Liver (tissue), 8 donors: ENCODE measurements at regions not wholly inside any gene's neighbourhood (a gene's known extent, or its start where the extent isn't known, plus 50 kb on each side); places are given as distances from the start of the nearest gene placed in this dataset.

Experiments
- DNase-seq: peaks from one replicate; pipeline ENCODE4 v3.0.0-alpha.2; 2017; ENCODE audit warnings: low spot score
- H3K27ac ChIP-seq, 2 donors: one replicate each; pipeline ENCODE4 v1.7.0; 2013; ENCODE audit warnings: inconsistent platforms in 2 of 2, low read length in 2 of 2, control low read depth in 1 of 2, low read depth in 1 of 2, mild to moderate bottlenecking in 1 of 2
- H3K27me3 ChIP-seq, 4 donors: one replicate each; pipeline versions ENCODE4 v1.6.1 to v1.7.0; 2013; ENCODE audit warnings: low read length in 3 of 4, inconsistent platforms in 1 of 4, mild to moderate bottlenecking in 1 of 4, moderate library complexity in 1 of 4; ENCODE audit not compliant: control insufficient read depth in 4 of 4, insufficient read depth in 4 of 4
- H3K36me3 ChIP-seq, 4 donors: one replicate each; pipeline versions ENCODE4 v1.6.1 to v1.7.0; 2013; ENCODE audit warnings: low read length in 3 of 4, mild to moderate bottlenecking in 3 of 4, low read depth in 1 of 4, moderate library complexity in 1 of 4; ENCODE audit not compliant: control insufficient read depth in 4 of 4, insufficient read depth in 3 of 4
- H3K4me1 ChIP-seq, 4 donors: one replicate each; pipeline versions ENCODE4 v1.6.1 to v1.7.0; 2013; ENCODE audit warnings: low read length in 3 of 4, mild to moderate bottlenecking in 3 of 4, moderate library complexity in 1 of 4; ENCODE audit not compliant: control insufficient read depth in 4 of 4, insufficient read depth in 4 of 4
- H3K4me3 ChIP-seq, 3 donors: one replicate each; pipeline versions ENCODE4 v1.6.1 to v1.7.0; 2013; ENCODE audit warnings: low read length in 3 of 3, control low read depth in 1 of 3, low read depth in 1 of 3, mild to moderate bottlenecking in 1 of 3
- H3K9ac ChIP-seq, 2 donors: one replicate each; pipeline ENCODE4 v1.7.0; 2013; ENCODE audit warnings: low read length in 2 of 2, mild to moderate bottlenecking in 2 of 2, moderate library complexity in 2 of 2, control low read depth in 1 of 2, low read depth in 1 of 2
- H3K9me3 ChIP-seq, 4 donors: one replicate each; pipeline versions ENCODE4 v1.6.1 to v1.7.0; 2013; ENCODE audit warnings: low read length in 3 of 4; ENCODE audit not compliant: control insufficient read depth in 4 of 4
- ATF3 ChIP-seq: IDR thresholded peaks from 2 replicates; pipeline ENCODE4 v1.6.1; 2016; ENCODE audit warnings: antibody characterized with exemption
- CTCF ChIP-seq: fragments of 150-350 bp; IDR thresholded peaks from 2 replicates; pipeline ENCODE4 v1.5.1; 2017; ENCODE audit warnings: improper control_type of control experiment, low read depth, low read length; ENCODE audit not compliant: missing input control
- EGR1 ChIP-seq, 2 donors: IDR thresholded peaks; 2 replicates each; pipeline ENCODE4 v1.6.1; 2016 to 2018; ENCODE audit warnings: antibody characterized with exemption in 2 of 2, low read depth in 2 of 2
- FOXA1 ChIP-seq: IDR thresholded peaks from 2 replicates; pipeline ENCODE4 v1.6.1; 2016; ENCODE audit warnings: antibody characterized with exemption
- FOXA2 ChIP-seq: IDR thresholded peaks from 2 replicates; pipeline ENCODE4 v1.6.1; 2016; ENCODE audit warnings: antibody characterized with exemption
- GABPA ChIP-seq, 2 donors: IDR thresholded peaks in 1 of 2; conservative IDR thresholded peaks in 1 of 2; 2 replicates each; pipeline ENCODE4 v1.6.1; 2016; ENCODE audit warnings: antibody characterized with exemption in 2 of 2, mild to moderate bottlenecking in 1 of 2, moderate library complexity in 1 of 2
- HNF4A ChIP-seq, 2 donors: conservative IDR thresholded peaks; 2 replicates each; pipeline ENCODE4 v1.6.1; 2016; ENCODE audit warnings: antibody characterized with exemption in 2 of 2, mild to moderate bottlenecking in 2 of 2
- HNF4G ChIP-seq: IDR thresholded peaks from 2 replicates; pipeline ENCODE4 v1.6.1; 2016; ENCODE audit warnings: antibody characterized with exemption
- JUND ChIP-seq, 2 donors: IDR thresholded peaks; 2 replicates each; pipeline ENCODE4 v1.6.1; 2016; ENCODE audit warnings: antibody characterized with exemption in 2 of 2
- MAX ChIP-seq: IDR thresholded peaks from 2 replicates; pipeline ENCODE4 v1.6.1; 2016; ENCODE audit warnings: antibody characterized with exemption
- NR2F2 ChIP-seq: IDR thresholded peaks from 2 replicates; pipeline ENCODE4 v1.6.1; 2016; ENCODE audit warnings: antibody characterized with exemption
- RAD21 ChIP-seq, 2 donors: IDR thresholded peaks; 2 replicates each; pipeline ENCODE4 v1.6.1; 2016; ENCODE audit warnings: antibody characterized with exemption in 2 of 2, mild to moderate bottlenecking in 2 of 2
- REST ChIP-seq: IDR thresholded peaks from 2 replicates; pipeline ENCODE4 v1.6.1; 2016; ENCODE audit warnings: antibody characterized with exemption, mild to moderate bottlenecking
- RXRA ChIP-seq, 2 donors: IDR thresholded peaks; 2 replicates each; pipeline ENCODE4 v1.6.1; 2017 to 2018; ENCODE audit warnings: antibody characterized with exemption in 2 of 2, mild to moderate bottlenecking in 1 of 2
- SP1 ChIP-seq: IDR thresholded peaks from 2 replicates; pipeline ENCODE4 v1.6.1; 2018; ENCODE audit warnings: antibody characterized with exemption, mild to moderate bottlenecking
- TAF1 ChIP-seq: conservative IDR thresholded peaks from 2 replicates; pipeline ENCODE4 v1.6.1; 2016; ENCODE audit warnings: antibody characterized with exemption, mild to moderate bottlenecking
- YY1 ChIP-seq: IDR thresholded peaks from 2 replicates; pipeline ENCODE4 v1.6.1; 2016; ENCODE audit warnings: antibody characterized with exemption, mild to moderate bottlenecking
- ZBTB33 ChIP-seq: IDR thresholded peaks from 2 replicates; pipeline ENCODE4 v1.6.1; 2016; ENCODE audit warnings: antibody characterized with exemption
- WGBS: extraction: QIAGEN DNeasy Blood & Tissue Kit; methylation state at CpG from one replicate; pipeline ENCODE4 v1.1.7; 2013; 5-methylcytosine and 5-hydroxymethylcytosine counted together
- donor health status: healthy.
- donor health status: healthy.
- donor health status: healthy.
- donor health status: healthy.
- donor health status: healthy.

GRCh38 chr20:57087705-57088104 lies 178.7 kb downstream of the BMP7 start:
- Histone ChIP-seq H3K4me3 (no peak overlapping the region), H3K36me3 (no peaks in the 10 kb centered on the region), H3K9ac (no peak overlapping the region), H3K9me3 (peaks cover 0 to 4% (median 0%) of the 10 kb centered on the region in 4 donors), H3K4me1 (no peaks in the 10 kb centered on the region), H3K27me3 (no peaks in the 10 kb centered on the region), H3K27ac (no peak overlapping the region)
- DNase-seq, result no peak
- TF ChIP-seq NR2F2, result no peak
- no peak for TF ChIP-seq SP1
- TF ChIP-seq GABPA (IDR thresholded peaks at IDR 0.05 in 1 of 2, conservative IDR thresholded peaks at IDR 0.05 in 1 of 2), result no peak
- no peak for TF ChIP-seq ATF3
- no peak for TF ChIP-seq HNF4A (conservative IDR thresholded peaks at IDR 0.05)
- WGBS, result 54% methylated on average over 7 of the region's 7 CpGs

GRCh38 chr20:57088436-57088835 lies 178.0 kb downstream of the BMP7 start:
- H3K4me3 ChIP-seq, result no peak overlapping the region
- WGBS, result 59% methylated on average over 6 of the region's 6 CpGs
- no peaks in the 10 kb centered on the region for H3K4me1 ChIP-seq
- H3K36me3 ChIP-seq, result no peaks in the 10 kb centered on the region
- H3K9me3 ChIP-seq, result peaks cover 0 to 4% (median 0%) of the 10 kb centered on the region in 4 donors
- no peak overlapping the region for H3K27ac ChIP-seq
- DNase-seq, result no peak
- TF ChIP-seq FOXA2 (no peak), ZBTB33 (no peak), MAX (no peak), EGR1 (IDR thresholded peaks at IDR 0.05; ENCODE audit: low read depth in 2 of 2) (no peak), YY1 (no peak), HNF4A (conservative IDR thresholded peaks at IDR 0.05) (no peak), RAD21 (IDR thresholded peaks at IDR 0.05) (no peak), RXRA (IDR thresholded peaks at IDR 0.05) (no peak), GABPA (IDR thresholded peaks at IDR 0.05 in 1 of 2, conservative IDR thresholded peaks at IDR 0.05 in 1 of 2) (no peak), HNF4G (no peak), SP1 (no peak), REST (no peak), FOXA1 (no peak), CTCF (no peak), NR2F2 (no peak), ATF3 (no peak), TAF1 (no peak), JUND (IDR thresholded peaks at IDR 0.05) (no peak)
- no peak overlapping the region for H3K9ac ChIP-seq
- H3K27me3 ChIP-seq, result no peaks in the 10 kb centered on the region
